H1 (cell line): ENCODE measurements at regions not wholly inside any gene's neighbourhood (a gene's known extent, or its start where the extent isn't known, plus 50 kb on each side); places are given as distances from the start of the nearest gene placed in this dataset.

Source experiments
- TF ChIP-seq, protein P1 (sequence below): fragments of 300-600 bp; sonication (generic); IDR thresholded peaks from 2 replicates; pipeline ENCODE4 v1.7.1; 2012; ENCODE audit warnings: low read length, moderate library complexity, mild to moderate bottlenecking, inconsistent platforms; ENCODE audit not compliant: insufficient replicate concordance

- TF ChIP-seq, protein P1, sequence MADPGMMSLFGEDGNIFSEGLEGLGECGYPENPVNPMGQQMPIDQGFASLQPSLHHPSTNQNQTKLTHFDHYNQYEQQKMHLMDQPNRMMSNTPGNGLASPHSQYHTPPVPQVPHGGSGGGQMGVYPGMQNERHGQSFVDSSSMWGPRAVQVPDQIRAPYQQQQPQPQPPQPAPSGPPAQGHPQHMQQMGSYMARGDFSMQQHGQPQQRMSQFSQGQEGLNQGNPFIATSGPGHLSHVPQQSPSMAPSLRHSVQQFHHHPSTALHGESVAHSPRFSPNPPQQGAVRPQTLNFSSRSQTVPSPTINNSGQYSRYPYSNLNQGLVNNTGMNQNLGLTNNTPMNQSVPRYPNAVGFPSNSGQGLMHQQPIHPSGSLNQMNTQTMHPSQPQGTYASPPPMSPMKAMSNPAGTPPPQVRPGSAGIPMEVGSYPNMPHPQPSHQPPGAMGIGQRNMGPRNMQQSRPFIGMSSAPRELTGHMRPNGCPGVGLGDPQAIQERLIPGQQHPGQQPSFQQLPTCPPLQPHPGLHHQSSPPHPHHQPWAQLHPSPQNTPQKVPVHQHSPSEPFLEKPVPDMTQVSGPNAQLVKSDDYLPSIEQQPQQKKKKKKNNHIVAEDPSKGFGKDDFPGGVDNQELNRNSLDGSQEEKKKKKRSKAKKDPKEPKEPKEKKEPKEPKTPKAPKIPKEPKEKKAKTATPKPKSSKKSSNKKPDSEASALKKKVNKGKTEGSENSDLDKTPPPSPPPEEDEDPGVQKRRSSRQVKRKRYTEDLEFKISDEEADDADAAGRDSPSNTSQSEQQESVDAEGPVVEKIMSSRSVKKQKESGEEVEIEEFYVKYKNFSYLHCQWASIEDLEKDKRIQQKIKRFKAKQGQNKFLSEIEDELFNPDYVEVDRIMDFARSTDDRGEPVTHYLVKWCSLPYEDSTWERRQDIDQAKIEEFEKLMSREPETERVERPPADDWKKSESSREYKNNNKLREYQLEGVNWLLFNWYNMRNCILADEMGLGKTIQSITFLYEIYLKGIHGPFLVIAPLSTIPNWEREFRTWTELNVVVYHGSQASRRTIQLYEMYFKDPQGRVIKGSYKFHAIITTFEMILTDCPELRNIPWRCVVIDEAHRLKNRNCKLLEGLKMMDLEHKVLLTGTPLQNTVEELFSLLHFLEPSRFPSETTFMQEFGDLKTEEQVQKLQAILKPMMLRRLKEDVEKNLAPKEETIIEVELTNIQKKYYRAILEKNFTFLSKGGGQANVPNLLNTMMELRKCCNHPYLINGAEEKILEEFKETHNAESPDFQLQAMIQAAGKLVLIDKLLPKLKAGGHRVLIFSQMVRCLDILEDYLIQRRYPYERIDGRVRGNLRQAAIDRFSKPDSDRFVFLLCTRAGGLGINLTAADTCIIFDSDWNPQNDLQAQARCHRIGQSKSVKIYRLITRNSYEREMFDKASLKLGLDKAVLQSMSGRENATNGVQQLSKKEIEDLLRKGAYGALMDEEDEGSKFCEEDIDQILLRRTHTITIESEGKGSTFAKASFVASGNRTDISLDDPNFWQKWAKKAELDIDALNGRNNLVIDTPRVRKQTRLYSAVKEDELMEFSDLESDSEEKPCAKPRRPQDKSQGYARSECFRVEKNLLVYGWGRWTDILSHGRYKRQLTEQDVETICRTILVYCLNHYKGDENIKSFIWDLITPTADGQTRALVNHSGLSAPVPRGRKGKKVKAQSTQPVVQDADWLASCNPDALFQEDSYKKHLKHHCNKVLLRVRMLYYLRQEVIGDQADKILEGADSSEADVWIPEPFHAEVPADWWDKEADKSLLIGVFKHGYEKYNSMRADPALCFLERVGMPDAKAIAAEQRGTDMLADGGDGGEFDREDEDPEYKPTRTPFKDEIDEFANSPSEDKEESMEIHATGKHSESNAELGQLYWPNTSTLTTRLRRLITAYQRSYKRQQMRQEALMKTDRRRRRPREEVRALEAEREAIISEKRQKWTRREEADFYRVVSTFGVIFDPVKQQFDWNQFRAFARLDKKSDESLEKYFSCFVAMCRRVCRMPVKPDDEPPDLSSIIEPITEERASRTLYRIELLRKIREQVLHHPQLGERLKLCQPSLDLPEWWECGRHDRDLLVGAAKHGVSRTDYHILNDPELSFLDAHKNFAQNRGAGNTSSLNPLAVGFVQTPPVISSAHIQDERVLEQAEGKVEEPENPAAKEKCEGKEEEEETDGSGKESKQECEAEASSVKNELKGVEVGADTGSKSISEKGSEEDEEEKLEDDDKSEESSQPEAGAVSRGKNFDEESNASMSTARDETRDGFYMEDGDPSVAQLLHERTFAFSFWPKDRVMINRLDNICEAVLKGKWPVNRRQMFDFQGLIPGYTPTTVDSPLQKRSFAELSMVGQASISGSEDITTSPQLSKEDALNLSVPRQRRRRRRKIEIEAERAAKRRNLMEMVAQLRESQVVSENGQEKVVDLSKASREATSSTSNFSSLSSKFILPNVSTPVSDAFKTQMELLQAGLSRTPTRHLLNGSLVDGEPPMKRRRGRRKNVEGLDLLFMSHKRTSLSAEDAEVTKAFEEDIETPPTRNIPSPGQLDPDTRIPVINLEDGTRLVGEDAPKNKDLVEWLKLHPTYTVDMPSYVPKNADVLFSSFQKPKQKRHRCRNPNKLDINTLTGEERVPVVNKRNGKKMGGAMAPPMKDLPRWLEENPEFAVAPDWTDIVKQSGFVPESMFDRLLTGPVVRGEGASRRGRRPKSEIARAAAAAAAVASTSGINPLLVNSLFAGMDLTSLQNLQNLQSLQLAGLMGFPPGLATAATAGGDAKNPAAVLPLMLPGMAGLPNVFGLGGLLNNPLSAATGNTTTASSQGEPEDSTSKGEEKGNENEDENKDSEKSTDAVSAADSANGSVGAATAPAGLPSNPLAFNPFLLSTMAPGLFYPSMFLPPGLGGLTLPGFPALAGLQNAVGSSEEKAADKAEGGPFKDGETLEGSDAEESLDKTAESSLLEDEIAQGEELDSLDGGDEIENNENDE: no peak
- TF ChIP-seq, all 59 proteins: peak for 0
Measured at GRCh38 chr16:9545522-9546437, 454.3 kb downstream of the HAPSTR1 start (continued).
